Liver (tissue), 3 donors: ENCODE measurements at regions not wholly inside any gene's neighbourhood (a gene's known extent, or its start where the extent isn't known, plus 50 kb on each side); places are given as distances from the start of the nearest gene placed in this dataset.

Experiments used
- ATF3 ChIP-seq: IDR thresholded peaks from 2 replicates; pipeline ENCODE4 v1.6.1; 2016; ENCODE audit warnings: antibody characterized with exemption
- CTCF ChIP-seq: fragments of 150-350 bp; IDR thresholded peaks from 2 replicates; pipeline ENCODE4 v1.5.1; 2017; ENCODE audit warnings: improper control_type of control experiment, low read depth, low read length; ENCODE audit not compliant: missing input control
- EGR1 ChIP-seq, 2 donors: IDR thresholded peaks; 2 replicates each; pipeline ENCODE4 v1.6.1; 2016 to 2018; ENCODE audit warnings: antibody characterized with exemption in 2 of 2, low read depth in 2 of 2
- FOXA1 ChIP-seq: IDR thresholded peaks from 2 replicates; pipeline ENCODE4 v1.6.1; 2016; ENCODE audit warnings: antibody characterized with exemption
- GABPA ChIP-seq, 2 donors: IDR thresholded peaks in 1 of 2; conservative IDR thresholded peaks in 1 of 2; 2 replicates each; pipeline ENCODE4 v1.6.1; 2016; ENCODE audit warnings: antibody characterized with exemption in 2 of 2, mild to moderate bottlenecking in 1 of 2, moderate library complexity in 1 of 2
- JUND ChIP-seq, 2 donors: IDR thresholded peaks; 2 replicates each; pipeline ENCODE4 v1.6.1; 2016; ENCODE audit warnings: antibody characterized with exemption in 2 of 2
- MAX ChIP-seq: IDR thresholded peaks from 2 replicates; pipeline ENCODE4 v1.6.1; 2016; ENCODE audit warnings: antibody characterized with exemption
- REST ChIP-seq: IDR thresholded peaks from 2 replicates; pipeline ENCODE4 v1.6.1; 2016; ENCODE audit warnings: antibody characterized with exemption, mild to moderate bottlenecking
- SP1 ChIP-seq: IDR thresholded peaks from 2 replicates; pipeline ENCODE4 v1.6.1; 2018; ENCODE audit warnings: antibody characterized with exemption, mild to moderate bottlenecking
- TAF1 ChIP-seq: conservative IDR thresholded peaks from 2 replicates; pipeline ENCODE4 v1.6.1; 2016; ENCODE audit warnings: antibody characterized with exemption, mild to moderate bottlenecking
- YY1 ChIP-seq: IDR thresholded peaks from 2 replicates; pipeline ENCODE4 v1.6.1; 2016; ENCODE audit warnings: antibody characterized with exemption, mild to moderate bottlenecking
- ZBTB33 ChIP-seq: IDR thresholded peaks from 2 replicates; pipeline ENCODE4 v1.6.1; 2016; ENCODE audit warnings: antibody characterized with exemption
- donor health status: healthy.
- donor health status: healthy.

- TF ChIP-seq YY1 (no peak), JUND (IDR thresholded peaks at IDR 0.05) (no peak), CTCF (no peak), MAX (no peak), ZBTB33 (no peak), EGR1 (IDR thresholded peaks at IDR 0.05; ENCODE audit: low read depth in 2 of 2) (no peak), TAF1 (no peak), SP1 (no peak), ATF3 (no peak), GABPA (IDR thresholded peaks at IDR 0.05 in 1 of 2, conservative IDR thresholded peaks at IDR 0.05 in 1 of 2) (no peak), FOXA1 (no peak), REST (no peak)
Observed at GRCh38 chr2:65820454-65820853, 388.1 kb upstream of the SPRED2 start.
